ENCODE measurements at regions not wholly inside any gene's neighbourhood (a gene's known extent, or its start where the extent isn't known, plus 50 kb on each side); places are given as distances from the start of the nearest gene placed in this dataset.
"Not testable (repeated sequence)": the region's sequence is repeated elsewhere in the genome, so short reads cannot be mapped to it uniquely, and the experiment has no call there.

DNA sequence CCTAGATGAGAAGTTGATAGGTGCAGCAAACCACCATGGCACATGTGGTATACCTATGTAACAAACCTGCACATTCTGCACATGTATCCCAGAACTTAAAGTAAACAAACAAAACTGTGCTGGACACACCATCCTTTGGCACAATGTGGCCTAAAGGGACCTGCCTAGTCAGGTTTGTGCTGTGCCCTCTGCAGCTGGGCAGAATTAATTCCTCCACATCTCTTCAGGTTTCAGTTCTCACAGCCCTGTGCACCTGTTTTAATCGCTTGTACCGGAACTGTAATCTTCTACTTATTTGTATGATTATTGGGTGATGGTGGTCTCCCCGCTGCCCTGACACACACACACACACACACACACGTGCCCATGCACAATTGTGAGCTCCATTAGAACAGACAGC, 252.7 kb downstream of the ACTR3B start:
- no peak for DNase-seq

DNA sequence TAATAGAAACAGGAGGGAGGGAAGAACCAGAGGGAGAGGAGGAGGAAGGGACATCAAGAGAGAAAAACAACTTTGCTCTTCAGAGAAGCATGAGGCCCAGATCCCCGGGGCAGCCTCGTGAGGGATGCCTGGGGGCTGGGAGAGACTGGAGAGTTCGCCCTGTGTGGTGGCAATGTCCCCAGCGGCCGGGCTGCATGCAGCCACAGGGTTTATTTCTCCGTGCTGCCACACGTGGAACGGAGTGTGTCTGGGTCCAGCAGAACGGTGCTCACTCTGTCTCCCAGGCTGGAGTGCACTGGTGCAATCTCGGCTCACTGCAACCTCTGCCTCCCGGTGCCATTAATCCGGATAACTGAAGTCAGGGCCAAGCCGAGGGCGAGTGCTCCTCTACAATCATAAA, 257.7 kb downstream of the ACTR3B start:
- DNase-seq, result no peak

DNA sequence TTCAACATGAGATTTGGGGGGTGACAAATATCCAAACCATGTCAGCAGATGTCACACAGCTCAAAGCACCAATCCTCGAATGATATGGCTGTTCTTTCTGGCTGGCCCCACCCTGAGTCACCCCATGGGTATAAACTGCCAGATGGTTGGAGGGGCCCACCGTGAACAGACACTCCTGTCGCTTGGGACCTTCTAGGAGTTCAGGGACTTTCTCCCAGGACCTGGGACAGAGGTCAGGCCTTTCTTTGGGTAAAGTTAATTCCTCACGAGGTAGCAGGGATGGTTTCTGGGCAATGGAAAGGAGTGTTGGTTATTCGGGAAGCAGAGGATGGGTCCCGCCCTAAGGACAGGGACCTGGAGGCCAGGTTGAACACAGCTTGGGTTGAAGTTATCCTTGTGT, 262.0 kb downstream of the ACTR3B start:
- DNase-seq, result no peak

DNA sequence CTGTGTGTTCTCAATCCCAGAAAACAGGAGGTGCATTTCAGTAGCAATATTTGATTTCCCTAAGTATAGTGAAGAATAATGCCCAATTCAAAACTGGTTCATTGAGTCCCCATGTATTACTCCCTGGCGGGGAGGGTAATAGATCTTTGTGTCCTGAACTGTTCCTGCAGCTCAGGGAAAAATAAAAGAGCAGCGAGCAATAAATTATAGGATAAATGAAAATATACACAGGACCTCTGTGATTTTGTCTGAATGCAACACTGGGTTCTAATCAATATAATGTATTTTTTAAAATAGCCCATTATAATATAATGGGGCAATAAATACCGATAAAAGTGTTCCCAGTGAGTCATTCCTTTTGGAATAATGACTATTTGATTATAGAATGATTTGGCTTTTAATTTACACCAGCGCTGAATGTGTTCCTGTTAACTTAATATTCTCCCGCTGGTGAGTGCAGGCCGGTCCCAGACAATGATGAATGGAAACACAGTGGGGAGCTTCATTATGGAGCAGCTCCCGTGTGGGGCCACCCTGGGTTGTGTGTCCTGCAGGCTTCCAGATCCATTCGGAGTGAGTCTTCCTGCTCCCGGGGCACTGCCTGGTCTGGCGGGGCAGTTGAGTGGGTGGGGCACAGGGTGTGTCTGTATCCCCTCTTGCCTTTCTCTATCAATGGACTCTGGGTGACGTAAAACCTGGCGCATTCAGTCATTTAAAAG, 263.1 kb downstream of the ACTR3B start:
- no peak for DNase-seq

DNA sequence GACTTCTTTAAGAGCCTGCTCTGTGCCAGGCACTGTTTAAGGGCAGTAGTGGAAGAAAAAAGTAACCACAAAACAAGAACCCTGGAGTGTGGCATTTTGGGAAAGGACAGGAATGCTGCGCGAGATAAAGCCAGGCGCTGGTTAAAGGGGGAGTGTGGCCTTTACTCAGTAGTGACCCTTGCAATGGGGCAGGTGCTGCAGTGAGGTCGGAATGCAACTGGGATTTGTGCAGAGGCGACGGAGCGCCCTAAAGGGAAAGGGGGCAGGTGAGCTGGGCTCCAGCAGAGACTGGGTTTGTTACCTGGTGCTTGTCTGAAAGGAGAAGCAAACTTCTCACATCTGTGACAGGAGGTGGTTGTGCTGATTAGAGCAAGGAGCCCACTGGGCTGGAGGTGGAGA, 263.6 kb downstream of the ACTR3B start:
- DNase-seq, result no peak

DNA sequence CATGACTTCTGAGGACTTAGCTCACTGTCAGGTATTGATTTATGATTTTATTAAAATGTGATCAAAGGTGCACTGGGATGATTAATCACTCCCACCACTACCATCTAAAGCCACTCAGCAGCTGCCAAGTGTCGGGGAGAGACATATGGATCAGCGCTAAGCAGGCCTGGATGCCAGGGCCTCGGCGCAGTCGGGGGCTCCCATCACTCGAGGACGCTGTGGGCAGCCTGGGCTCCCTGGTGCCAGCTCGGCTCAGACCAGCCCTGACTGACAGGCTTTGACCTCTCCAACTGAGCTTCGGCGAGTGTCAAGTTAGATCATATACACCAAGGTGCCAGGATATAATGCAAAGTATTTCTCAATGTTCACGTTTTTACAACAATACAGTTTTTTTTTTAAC, 267.7 kb downstream of the ACTR3B start:
- DNase-seq, result no peak

DNA sequence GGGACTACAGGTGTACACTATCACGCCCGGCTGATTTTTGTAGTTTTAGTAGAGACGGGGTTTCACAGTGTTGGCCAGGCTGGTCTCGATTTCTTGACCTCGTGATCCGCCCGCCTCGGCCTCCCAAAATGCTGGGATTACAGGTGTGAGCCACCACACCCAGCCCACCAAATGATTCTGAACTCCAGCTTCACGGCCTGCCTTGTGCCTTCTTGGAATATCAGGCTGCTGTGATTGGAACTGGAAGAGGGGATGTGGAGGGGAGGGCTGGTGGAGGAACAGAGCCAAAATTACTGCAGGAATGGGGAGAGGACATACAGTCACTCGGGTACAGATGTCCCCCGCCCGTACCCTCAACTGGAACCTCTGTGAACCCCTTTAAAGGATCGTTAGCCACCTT, 268.4 kb downstream of the ACTR3B start:
- DNase-seq, result no peak

DNA sequence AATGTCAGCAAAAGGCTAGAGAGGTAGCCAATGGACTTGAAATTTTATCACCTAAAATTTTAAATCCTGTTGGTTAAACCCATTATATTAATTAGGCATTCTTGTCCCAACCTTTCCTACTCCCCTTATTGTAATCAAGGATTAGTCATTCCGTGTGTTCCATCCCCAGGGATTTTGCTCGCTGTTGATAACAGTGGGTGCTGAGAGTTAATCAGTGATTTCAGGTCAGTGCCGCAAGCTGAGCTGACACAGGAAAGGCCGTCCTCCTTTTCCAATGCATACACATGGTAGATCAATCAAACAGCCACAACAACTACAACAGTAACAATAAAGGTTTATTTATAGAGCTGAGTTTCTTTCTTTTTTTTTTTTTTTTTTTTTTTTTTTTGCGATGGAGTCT, 271.4 kb downstream of the ACTR3B start:
- no peak for DNase-seq

DNA sequence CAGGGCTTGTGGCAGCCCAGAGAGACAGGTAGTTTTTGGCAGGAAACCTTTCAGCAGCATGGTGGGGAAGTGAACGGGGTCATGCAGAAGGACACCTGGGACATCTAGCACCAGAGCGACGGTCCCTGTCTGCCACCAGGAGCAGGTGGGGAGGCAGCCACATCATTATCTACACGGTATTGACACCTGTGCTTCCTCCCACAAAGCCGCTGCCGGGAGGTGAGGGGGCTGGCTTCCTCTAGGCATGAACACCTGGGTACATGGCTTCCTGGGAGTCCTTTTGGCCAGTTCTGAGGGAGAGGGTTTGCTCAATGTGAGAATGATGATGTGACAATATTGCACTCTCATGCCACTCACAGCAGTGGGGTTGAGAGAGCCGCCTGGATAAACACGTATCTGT, 275.2 kb downstream of the ACTR3B start:
- no peak for DNase-seq

DNA sequence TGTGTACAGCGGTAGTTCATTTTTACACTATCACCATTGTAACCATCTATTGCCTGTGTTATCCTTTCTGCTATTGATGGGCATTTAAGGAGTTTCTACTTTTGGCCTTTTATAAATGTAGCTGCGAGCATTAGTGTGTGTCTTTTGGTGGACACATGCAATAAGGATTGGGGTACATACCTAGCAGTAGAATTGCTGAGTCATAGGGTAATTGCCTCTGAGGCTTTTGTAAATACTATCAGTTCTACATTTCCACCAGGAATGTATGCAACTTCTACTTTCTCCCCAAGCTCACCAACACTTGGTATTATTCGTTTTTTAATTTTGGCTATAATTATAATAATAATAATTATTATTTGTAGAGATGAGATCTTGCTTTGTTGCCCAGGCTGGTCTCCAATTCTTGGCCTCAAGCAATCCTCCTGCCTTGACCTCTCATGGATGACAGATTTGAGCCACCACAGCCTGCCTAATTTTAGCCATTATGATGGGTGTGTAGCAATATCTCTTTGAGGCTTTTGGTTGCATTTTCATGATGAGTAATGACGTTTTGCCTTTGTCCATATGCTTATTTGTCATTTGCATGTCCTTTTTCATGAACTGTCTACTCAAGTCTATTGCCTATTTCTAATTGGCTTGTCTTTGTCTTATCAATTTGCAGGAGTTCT, 277.0 kb downstream of the ACTR3B start:
- no peak for DNase-seq

DNA sequence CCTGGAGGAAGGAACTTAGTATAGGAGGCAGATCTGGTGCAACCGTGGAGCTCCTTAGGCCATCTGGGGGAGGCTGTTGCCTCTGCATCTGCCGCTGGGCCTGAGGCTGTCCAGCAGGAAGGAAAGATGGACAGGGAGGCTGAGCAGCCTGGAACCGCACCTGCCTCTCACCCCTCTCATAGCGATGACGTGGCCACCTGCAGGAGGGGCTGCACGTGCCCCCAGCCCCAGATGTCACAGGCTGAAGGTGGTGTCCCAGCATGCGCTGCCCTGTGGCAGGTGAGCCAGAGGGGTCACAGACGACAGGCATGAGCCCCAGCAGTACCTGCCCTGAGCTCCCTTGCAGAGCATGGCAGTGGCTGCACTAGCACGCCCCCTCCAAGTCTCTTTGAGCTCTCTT, 283.9 kb downstream of the ACTR3B start:
- DNase-seq, result no peak

DNA sequence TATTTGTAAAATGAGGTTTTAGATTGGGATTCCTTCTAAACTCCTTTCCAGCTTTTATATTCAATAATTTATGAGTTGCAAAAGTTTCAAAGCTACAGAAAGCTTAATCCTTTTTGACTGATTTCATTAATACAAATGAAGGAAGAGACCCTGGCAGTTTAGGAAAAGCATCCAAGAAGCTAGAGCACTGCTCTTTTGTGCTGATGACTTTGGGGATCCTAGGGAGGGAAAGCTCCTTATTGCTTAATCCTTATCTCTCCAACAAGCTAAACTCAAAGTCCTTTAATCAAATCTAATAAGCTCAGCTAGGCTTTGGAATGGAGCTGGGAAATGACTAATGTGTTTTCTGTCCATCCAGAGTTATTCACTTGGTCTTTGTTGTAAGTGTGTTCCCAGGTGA, 285.4 kb downstream of the ACTR3B start:
- DNase-seq, result no peak

DNA sequence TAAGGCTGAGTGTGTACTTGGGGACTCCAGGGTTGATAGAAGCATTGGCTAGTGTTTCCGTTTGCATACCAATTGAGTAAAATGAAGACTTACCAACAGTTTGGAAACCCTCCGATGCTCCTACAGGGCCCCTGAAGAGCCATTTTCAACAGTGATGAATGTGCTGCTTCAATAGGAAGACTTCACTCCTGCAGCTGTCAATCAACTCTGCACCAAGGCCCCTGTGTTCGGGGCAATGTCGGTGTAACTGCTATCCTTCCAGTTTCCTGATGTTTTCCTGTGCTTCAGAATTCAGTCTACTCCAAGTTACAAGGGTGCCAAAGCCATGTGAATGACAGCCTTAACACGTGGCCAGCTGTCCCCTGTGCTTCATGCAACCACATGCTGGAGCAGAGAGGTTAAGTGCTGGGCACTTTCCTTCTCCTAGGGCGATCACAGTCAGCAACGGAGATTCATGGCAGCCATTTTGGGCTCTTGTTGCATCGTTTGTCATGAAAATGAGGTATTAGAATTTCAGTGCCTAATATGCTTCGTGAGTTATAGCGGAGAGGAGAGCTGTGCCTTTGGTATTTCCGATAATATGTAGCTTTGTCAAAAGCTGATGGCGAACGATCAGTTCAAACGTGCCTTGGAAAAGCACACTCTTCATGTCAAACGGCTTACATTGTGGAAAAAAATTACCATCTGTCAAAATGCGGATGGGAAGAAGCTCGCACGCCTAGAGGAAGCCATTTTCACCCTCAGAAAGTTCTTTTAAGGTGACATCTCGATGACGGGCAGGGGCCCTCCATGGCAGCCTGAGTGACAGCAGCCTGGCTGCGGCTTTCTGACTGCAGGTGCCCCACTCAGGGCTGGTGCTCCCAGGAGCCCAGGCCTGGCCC, 287.8 kb downstream of the ACTR3B start:
- DNase-seq, result no peak

DNA sequence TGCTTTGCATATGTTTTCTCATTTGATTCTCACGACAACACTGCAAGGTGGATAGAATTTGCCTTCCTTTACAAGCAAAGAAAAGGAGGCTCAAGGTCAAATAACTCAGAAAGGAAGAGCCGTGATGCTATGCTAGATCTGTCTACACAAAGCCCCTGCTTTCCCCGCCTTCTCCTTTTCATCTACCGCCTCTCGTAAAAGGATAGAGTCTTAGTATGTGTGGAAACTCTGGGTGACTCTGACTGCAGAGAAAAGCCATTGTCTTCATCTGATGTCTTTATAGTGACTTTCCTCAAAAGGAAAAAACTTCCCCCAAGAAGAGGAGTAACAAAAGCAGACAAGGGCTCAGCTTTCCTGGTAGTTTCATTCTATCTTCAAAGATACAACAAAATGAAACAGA, 292.7 kb downstream of the ACTR3B start:
- no peak for DNase-seq

DNA sequence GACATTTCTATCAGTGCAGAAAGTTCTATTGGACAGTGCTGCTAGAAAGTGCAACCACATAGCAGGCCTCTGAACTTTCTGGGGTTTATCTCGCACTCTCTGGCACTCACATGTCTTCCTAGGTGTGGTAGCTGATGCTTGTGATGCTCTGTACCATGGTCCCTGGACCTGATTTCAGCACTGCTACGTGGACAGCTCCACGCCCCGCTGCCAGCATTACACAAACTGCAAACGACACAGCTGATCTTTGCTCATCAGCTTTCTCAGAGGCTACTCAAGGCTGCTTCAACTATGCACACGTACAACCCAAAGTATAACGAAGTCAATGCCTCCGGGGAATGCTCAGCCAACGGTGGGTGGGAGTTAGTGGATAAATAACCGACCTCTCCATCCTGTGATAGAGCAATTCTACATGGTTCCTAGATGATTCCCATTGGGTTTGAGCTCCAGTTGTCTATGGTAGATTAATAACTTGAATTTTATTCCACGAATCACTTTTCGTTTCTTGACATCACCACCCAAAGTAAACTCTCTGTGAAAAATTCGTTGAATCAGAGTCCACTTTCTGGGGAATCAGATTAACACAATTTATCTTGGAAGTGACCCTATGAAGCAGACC, 302.5 kb downstream of the ACTR3B start:
- DNase-seq, result peak; percentile 31

DNA sequence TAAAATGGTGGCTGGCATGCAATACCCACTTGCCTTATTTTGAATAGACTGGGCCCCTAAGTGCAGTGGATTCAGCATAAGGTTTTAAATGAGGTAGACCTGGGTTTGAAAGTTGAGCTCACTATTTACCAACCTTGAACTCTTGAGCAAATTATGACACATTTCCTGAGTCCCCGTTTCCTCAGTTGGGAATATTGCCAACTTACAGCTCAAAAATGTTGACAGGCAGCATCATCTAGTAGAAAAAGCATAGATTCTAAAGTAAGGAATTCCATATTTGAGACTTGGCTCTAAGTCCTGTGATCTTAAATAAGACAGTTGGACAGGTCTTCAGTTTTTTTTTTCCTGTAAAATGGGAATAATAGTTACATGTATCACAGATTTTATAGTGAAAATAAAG, 305.5 kb downstream of the ACTR3B start:
- no peak for DNase-seq

DNA sequence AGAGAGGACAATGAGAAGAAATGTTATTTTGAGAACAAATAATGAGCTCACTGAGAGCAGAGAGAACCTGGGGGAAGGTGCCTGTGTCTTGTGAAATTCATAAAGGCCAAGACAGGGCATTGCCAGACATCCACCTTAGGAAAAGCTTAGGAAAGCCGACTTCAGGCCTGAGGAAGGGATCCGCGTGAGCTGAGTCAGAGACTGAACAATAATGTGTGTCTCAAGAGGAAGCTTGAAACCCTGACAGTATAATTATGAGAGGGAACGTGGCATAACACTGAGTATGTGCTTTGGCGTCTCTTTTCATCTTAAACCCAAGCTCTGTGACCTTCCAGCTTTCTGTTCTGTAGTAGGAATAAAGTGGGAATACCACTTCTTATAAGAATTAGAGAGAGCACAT, 307.2 kb downstream of the ACTR3B start:
- no peak for DNase-seq

DNA sequence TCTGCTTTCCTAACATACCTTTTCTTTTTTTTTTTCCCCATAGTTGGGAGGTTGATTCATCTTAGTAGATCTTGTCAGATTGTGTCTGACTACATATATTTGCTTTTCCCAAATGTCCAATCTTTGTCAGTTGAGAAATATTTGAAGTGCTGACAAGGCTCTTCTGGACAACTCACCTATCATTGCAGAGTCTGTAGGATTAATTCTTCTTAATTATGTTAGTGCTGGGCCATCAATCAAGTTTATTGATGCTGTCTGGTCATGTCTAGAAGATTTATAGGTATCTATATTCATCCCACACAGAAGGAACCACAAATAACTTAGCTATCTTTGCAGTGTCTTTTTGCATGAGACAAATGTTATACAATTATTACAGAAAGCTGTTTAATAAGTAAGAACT, 310.6 kb downstream of the ACTR3B start:
- no peak for DNase-seq

DNA sequence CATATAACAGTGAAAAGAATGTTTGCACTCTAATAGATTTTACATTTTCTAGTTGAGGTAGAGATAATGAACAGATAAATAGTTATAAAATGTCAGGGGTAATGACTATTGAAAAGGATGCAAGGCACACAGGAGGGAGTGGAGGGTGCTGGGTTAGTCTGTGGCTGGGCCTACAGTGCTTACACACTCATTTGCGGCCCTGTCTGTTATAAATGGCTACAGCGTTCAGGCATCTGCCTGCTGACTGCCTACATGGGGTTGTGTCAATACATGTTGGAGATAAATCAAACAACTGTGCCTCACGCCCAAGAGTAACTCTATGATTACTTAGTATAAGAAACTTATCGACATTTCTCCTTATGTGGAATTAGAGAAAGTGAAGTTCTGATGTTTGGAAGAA, 313.3 kb downstream of the ACTR3B start:
- DNase-seq, result no peak

DNA sequence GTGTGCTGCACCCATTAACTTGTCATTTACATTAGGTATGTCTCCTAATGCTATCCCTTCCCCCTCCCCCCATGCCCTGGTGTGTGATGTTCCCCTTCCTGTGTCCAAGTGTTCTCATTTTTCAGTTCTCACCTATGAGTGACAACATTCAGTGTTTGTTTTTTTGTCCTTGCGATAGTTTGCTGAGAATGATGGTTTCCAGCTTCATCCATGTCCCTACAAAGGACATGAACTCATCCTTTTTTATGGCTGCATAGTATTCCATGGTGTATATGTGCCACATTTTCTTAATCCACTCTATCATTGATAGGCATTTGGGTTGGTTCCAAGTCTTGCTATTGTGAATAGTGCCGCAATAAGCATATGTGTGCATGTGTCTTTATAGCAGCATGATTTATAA, 316.7 kb downstream of the ACTR3B start:
- DNase-seq, result not testable (repeated sequence)

DNA sequence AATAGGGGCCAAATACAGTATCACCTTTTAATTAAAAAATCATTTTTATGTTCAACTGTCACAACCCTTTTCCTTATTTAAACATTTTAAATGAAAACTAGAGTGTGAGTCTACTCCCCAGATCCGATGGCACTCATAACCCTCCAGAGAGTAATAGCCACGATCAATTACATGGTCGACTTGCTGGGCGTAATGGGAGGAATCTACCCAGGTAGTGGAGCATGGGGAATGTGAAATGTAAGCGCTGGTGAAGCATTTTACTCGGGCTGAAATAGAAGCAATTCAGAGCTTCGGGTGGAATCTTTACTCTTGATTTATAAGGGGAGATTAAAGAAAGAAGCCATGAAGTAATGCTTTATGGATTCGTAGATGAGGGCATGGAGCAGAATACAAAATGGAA, 321.9 kb downstream of the ACTR3B start:
- DNase-seq, result no peak

DNA sequence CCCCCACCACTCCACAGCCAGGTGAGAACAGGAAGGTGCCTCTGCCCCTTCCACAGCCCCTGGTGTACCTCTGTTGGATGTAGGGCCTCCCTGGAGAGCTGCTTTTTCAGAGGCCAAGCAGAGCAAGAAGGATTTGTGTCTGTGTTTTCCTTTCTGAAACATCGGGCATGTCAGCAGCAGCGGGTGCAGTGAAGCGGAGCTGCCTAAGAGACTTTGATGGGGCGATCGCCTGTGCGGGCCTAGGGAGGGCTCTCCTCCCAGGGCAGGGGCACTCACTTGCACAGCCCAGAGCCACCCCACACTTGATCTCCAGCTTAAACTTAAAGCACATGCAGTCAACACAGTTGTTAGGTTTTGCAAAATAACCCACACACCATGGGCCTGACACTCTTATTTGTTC, 324.7 kb downstream of the ACTR3B start:
- DNase-seq, result no peak

DNA sequence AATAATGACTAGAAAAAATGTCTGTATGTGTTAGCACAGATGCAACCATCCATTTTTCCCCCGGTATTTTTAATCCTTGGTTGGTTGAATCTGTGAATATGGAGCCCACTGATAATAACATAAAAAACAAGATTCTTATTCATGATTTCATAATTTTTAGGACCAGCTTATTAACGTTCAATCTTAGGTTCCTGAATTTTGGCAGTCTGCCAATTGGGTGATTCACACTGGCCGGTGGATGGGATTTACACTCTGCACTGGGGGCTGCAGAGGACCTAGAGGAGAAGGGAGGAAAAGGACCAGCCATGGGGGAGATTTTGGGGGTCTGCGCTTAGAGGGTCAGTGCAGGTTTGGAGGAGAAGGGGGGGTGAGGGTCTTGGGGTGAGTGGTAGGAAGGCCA, 327.9 kb downstream of the ACTR3B start:
- DNase-seq, result no peak

DNA sequence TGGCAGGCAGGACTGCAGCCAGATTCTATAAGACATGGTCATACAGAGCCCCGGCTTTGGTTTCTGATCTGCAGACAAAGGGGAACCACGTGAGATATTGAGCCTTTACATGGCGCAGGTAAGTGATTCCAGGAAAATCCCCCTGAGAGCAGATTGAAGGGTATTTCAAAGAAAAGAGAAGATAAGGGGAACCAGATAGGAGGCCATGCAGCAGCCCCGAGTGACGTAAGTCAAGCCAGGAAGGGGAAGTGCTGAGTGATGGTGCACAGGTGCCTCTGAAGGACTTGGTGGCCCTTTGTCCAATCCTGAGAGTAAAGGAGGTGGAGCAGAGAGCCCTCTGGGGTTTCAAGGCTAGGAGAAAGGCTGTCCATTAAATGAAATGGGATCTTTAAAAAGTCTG, 329.0 kb downstream of the ACTR3B start:
- DNase-seq, result no peak

Data from stimulated activated CD8-positive, alpha-beta memory T cell treated with anti-CD3 and anti-CD28 coated beads, Interleukin-4, amount 100 ng/mL, for 48 hours (primary cell).